Tibial nerve (tissue), 4 donors: ENCODE measurements at regions not wholly inside any gene's neighbourhood (a gene's known extent, or its start where the extent isn't known, plus 50 kb on each side); places are given as distances from the start of the nearest gene placed in this dataset.

Experiments used
- EP300 ChIP-seq, 2 donors: sonication (generic); formaldehyde crosslinking; IDR thresholded peaks; one replicate each; pipeline ENCODE4 v1.6.1; 2017; ENCODE audit warnings: antibody characterized with exemption in 2 of 2, mild to moderate bottlenecking in 1 of 2
- TF ChIP-seq, protein P1 (sequence below), 5 experiments: fragments of 200-600 bp in 3 of 5; fragments of 450-650 bp in 2 of 5; sonication (generic) in 3 of 5; IDR thresholded peaks; one replicate each; pipeline ENCODE4 v1.5.1; 2016 to 2019; ENCODE audit warnings: antibody characterized with exemption in 5 of 5, mild to moderate bottlenecking in 3 of 5, moderate library complexity in 2 of 5

DNA sequence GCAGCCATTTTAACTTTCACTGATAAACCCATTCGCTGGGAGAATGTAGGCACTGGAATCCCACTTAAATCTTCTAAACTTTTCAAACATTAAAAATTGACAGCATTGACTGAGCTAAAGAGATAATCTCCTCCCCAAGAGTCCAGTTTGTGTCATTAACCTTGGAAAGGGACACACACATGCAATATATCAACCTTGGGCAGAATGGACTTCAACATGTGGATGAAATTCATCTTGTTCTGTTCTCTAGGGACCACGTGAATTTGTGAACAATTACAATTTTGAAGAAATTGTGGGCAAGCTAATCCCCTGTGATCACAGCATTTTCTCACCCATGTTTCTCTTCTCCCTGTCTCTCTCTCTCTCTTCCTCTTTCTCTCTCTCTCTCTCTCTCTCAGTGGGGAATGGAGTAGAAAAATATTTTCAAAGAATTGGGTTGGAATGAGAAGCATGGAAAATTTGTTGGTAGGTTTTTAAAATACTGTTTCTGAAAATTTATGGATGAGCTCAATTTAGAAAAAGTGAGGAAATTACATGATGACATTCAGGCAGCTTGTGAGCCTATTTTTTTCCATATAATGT is 553.7 kb downstream of the EBF1 start:
- TF ChIP-seq, protein P1, sequence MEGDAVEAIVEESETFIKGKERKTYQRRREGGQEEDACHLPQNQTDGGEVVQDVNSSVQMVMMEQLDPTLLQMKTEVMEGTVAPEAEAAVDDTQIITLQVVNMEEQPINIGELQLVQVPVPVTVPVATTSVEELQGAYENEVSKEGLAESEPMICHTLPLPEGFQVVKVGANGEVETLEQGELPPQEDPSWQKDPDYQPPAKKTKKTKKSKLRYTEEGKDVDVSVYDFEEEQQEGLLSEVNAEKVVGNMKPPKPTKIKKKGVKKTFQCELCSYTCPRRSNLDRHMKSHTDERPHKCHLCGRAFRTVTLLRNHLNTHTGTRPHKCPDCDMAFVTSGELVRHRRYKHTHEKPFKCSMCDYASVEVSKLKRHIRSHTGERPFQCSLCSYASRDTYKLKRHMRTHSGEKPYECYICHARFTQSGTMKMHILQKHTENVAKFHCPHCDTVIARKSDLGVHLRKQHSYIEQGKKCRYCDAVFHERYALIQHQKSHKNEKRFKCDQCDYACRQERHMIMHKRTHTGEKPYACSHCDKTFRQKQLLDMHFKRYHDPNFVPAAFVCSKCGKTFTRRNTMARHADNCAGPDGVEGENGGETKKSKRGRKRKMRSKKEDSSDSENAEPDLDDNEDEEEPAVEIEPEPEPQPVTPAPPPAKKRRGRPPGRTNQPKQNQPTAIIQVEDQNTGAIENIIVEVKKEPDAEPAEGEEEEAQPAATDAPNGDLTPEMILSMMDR (IDR thresholded peaks at IDR 0.05): no peak
- TF ChIP-seq EP300 (IDR thresholded peaks at IDR 0.05): no peak
